Heart left ventricle (tissue), 16 donors: ENCODE measurements at regions not wholly inside any gene's neighbourhood (a gene's known extent, or its start where the extent isn't known, plus 50 kb on each side); places are given as distances from the start of the nearest gene placed in this dataset.

Experiments
- ATAC-seq, 4 donors: fragments of 200-7000 bp; cut with Tn5 transposase; one replicate each; pipeline ENCODE4 v1.9.1; 2020 to 2022; ENCODE audit warnings: moderate library complexity in 4 of 4, mild to moderate bottlenecking in 3 of 4, moderate number of reproducible peaks in 1 of 4
- DNase-seq, 5 donors: peaks; one replicate each; pipeline ENCODE4 v3.0.0-alpha.2; 2020
- H3K27ac ChIP-seq, 12 donors: fragments of 200-600 bp; sonication (generic) in 4 of 12; one replicate each; pipeline versions ENCODE4 v1.5.0 to v1.8.0; 2016 to 2022; ENCODE audit warnings: mild to moderate bottlenecking in 2 of 12
- H3K27me3 ChIP-seq, 9 donors: fragments of 200-600 bp; sonication (generic) in 2 of 9; one replicate each; pipeline versions ENCODE4 v1.5.1 to v1.8.0; 2016 to 2022; ENCODE audit warnings: mild to moderate bottlenecking in 3 of 9
- H3K36me3 ChIP-seq, 9 donors: fragments of 200-600 bp; sonication (generic) in 2 of 9; one replicate each; pipeline versions ENCODE4 v1.5.0 to v1.8.0; 2018 to 2022; ENCODE audit warnings: mild to moderate bottlenecking in 2 of 9
- H3K4me1 ChIP-seq, 12 donors: fragments of 200-600 bp; sonication (generic) in 4 of 12; one replicate each; pipeline versions ENCODE4 v1.5.0 to v1.8.0; 2016 to 2022; ENCODE audit warnings: mild to moderate bottlenecking in 3 of 12
- H3K4me3 ChIP-seq, 12 donors: fragments of 200-600 bp; sonication (generic) in 4 of 12; one replicate each; pipeline versions ENCODE4 v1.5.0 to v1.8.0; 2017 to 2022; ENCODE audit warnings: mild to moderate bottlenecking in 9 of 12, moderate library complexity in 4 of 12
- H3K9me3 ChIP-seq, 12 donors: fragments of 200-600 bp; sonication (generic) in 4 of 12; one replicate each; pipeline versions ENCODE4 v1.5.0 to v1.8.0; 2016 to 2022; ENCODE audit warnings: mild to moderate bottlenecking in 1 of 12
- POLR2A ChIP-seq, 2 donors: fragments of 450-650 bp; IDR thresholded peaks; one replicate each; pipeline ENCODE4 v1.6.1; 2017; ENCODE audit warnings: antibody characterized with exemption in 2 of 2, mild to moderate bottlenecking in 2 of 2, moderate library complexity in 2 of 2
- WGBS, 4 donors: extraction: QIAGEN DNeasy Blood & Tissue Kit in 2 of 4; methylation state at CpG; one replicate each; pipeline versions ENCODE4 v1.1.5 to v1.1.7; 2013 to 2018; 5-methylcytosine and 5-hydroxymethylcytosine counted together
- intact Hi-C, 10 donors: fragments of 100-400 bp; cut with DNase I; formaldehyde crosslinking; loops; one replicate each; pipeline versions ENCODE4 v1.11.1 to v1.14.2; 2022
- TF ChIP-seq, protein P1 (sequence below), 12 donors: fragments of 200-600 bp; sonication (generic) in 4 of 12; IDR thresholded peaks; one replicate each; pipeline versions ENCODE4 v1.5.0 to v1.8.0; 2018 to 2022; ENCODE audit warnings: antibody characterized with exemption in 12 of 12, mild to moderate bottlenecking in 5 of 12
- donor health status: ischemic (EF 13 %, LVEDD 7.1; RV severe dilation, severe dysfunction).
- donor health status: healthy with polysubstance abuse.
- donor health status: DM: no; HTN: yes; CAD: no.
- donor health status: DM: no; HTN: no; CAD: no.
- donor health status: ischemic (EF 25% LVEDD 6.9; RV normal size, moderate dysfunction).
- donor health status: ischemic (EF 25% LVEDD 5.7; RV mildly dilated, moderate dysfunction).
- donor health status: healthy.
- donor health status: DM: yes; HTN: yes; CAD: no.
- donor health status: ischemic (EF 35%, LVEDD 5.7; RV mildly dilated, moderate dysfunction).
- donor health status: nonischemic (EF 11% LVEDD 7.7; RV severe dilation, severe dysfunction).
- donor health status: DM: yes; HTN: yes; CAD: no.
- donor health status: PGD.
- donor health status: ischemic (EF 29% LVEDD 5.4; RV normal size, mild dysfunction).
- donor health status: nonischemic (EF 23%, LVEDD 6.1; RV moderate dilation, normal function).

DNA sequence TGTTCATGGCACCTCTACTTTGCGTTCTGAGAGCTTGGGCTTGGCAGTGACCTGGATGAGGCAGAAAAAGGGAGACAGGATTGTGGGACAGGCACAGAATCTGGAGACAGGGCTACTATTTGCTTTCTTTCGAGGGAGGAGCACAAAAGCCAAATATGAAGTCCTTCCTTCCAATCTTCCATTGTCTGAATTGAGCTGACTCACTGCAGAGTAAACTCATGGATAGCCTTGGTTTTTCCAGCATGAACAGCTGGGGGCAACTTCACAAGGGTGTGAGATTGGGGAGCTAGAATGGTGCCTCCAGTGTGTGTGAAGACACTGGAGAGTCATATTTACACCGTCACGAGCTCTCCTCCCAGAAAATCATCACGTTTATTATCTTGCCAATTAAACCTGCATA lies 55.6 kb upstream of the NRP1 start:
- Histone ChIP-seq H3K27me3 (no peaks in the 10 kb centered on the region), H3K9me3 (no peaks in the 10 kb centered on the region), H3K4me1 (no peaks in the 10 kb centered on the region), H3K4me3 (no peak overlapping the region), H3K27ac (no peak overlapping the region), H3K36me3 (no peaks in the 10 kb centered on the region)
- no peak for ATAC-seq
- TF ChIP-seq, protein P1, sequence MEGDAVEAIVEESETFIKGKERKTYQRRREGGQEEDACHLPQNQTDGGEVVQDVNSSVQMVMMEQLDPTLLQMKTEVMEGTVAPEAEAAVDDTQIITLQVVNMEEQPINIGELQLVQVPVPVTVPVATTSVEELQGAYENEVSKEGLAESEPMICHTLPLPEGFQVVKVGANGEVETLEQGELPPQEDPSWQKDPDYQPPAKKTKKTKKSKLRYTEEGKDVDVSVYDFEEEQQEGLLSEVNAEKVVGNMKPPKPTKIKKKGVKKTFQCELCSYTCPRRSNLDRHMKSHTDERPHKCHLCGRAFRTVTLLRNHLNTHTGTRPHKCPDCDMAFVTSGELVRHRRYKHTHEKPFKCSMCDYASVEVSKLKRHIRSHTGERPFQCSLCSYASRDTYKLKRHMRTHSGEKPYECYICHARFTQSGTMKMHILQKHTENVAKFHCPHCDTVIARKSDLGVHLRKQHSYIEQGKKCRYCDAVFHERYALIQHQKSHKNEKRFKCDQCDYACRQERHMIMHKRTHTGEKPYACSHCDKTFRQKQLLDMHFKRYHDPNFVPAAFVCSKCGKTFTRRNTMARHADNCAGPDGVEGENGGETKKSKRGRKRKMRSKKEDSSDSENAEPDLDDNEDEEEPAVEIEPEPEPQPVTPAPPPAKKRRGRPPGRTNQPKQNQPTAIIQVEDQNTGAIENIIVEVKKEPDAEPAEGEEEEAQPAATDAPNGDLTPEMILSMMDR (IDR thresholded peaks at IDR 0.05), result no peak
- no peak for TF ChIP-seq POLR2A (IDR thresholded peaks at IDR 0.05)
- intact Hi-C loops, result no loop called here
- 93 to 97% (median 94%) methylated on average over 5 of the region's 5 CpGs for WGBS, 4 donors
- no peak for DNase-seq

DNA sequence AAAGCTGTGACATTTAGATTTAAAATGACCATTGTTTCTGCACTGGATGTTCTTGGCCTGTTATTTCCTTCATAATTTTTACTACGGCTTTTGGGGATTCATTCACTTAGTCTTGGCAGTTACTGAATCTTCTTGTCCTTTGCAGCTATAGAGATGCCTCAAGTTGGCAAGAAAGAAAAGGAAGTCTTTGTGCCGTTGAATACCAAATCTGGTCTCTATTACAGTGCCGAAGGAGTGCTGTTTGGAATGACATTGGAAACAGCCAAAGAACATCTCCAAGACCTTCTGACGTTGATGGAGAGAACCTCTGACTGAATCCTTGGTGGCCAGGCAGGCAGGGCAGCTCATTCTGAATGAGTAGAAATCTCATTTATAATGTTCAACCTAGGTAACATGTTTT lies 54.3 kb upstream of the NRP1 start:
- WGBS, 4 donors, result 76 to 89% (median 84%) methylated on average over 4 of the region's 4 CpGs
- intact Hi-C loops, result no loop called here
- no peak for TF ChIP-seq POLR2A (IDR thresholded peaks at IDR 0.05)
- TF ChIP-seq, protein P1 (IDR thresholded peaks at IDR 0.05), result no peak

DNA sequence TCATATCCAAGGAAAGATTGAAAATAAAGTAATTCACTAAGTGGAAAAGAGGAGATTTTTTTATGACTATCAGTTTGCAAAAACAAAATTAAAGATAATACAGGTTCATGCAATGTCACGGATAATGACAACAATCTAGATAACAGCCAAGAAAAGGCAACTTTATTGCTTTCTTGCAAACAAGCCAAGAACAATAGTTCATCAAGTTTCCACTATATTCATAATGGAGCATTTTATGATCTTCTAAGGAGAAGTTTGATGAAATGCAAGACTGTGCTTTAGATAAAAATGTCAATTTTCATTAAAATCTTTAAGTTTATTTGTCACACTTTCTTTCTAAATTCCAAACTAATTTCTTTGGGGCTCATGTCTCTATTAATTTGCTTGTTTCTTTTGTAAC lies 53.9 kb upstream of the NRP1 start:
- 79 to 90% (median 83%) methylated on average over 1 of the region's 1 CpG for WGBS, 4 donors
- Histone ChIP-seq H3K4me3 (no peak overlapping the region), H3K27me3 (no peaks in the 10 kb centered on the region), H3K9me3 (no peaks in the 10 kb centered on the region), H3K36me3 (no peaks in the 10 kb centered on the region), H3K27ac (no peak overlapping the region), H3K4me1 (peaks cover 0 to 5% (median 0%) of the 10 kb centered on the region in 12 donors)
- DNase-seq (no peak), ATAC-seq (no peak)
- intact Hi-C loops, result no loop called here
- TF ChIP-seq, protein P1 (IDR thresholded peaks at IDR 0.05), result no peak
- no peak for TF ChIP-seq POLR2A (IDR thresholded peaks at IDR 0.05)

More for the DNA sequence above, 54.3 kb upstream of the NRP1 start:
- Histone ChIP-seq H3K4me1 (peaks cover 0 to 1% (median 0%) of the 10 kb centered on the region in 12 donors), H3K27ac (no peak overlapping the region), H3K27me3 (no peaks in the 10 kb centered on the region), H3K9me3 (no peaks in the 10 kb centered on the region), H3K36me3 (no peaks in the 10 kb centered on the region), H3K4me3 (no peak overlapping the region)
- DNase-seq, result no peak
- no peak for ATAC-seq

DNA sequence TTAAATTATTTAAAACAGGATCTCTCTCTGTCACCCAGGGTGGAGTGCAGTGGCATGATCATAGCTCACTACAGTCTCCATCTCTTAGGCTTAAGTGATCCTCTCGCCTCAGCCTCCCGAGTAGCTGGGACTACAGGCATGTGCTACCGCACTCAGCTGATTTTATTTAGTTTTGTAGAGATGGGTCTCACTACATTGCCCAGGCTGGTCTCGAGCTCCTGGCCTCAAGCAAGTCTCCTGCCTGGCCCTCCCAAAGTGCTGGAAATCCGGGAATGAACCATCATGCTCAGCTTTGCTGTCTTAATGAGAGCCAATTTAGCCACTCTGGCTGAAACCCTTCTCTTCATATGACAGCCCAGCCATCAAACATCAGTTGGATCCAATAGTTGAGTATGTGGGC lies 53.3 kb upstream of the NRP1 start:
- intact Hi-C loops, result no loop called here
- DNase-seq (no peak), ATAC-seq (no peak)
- peaks cover 0 to 7% (median 0%) of the 10 kb centered on the region in 12 donors for H3K4me1 ChIP-seq
- TF ChIP-seq, protein P1 (IDR thresholded peaks at IDR 0.05), result no peak
- no peak for TF ChIP-seq POLR2A (IDR thresholded peaks at IDR 0.05)
- no peaks in the 10 kb centered on the region for H3K36me3 ChIP-seq
- WGBS, 4 donors, result 94 to 98% (median 97%) methylated on average over 5 of the region's 5 CpGs
- no peak overlapping the region for H3K27ac ChIP-seq
- no peaks in the 10 kb centered on the region for H3K27me3 ChIP-seq
- no peak overlapping the region for H3K4me3 ChIP-seq
- no peaks in the 10 kb centered on the region for H3K9me3 ChIP-seq
